HEK293 (cell line): ENCODE measurements at regions not wholly inside any gene's neighbourhood (a gene's known extent, or its start where the extent isn't known, plus 50 kb on each side); places are given as distances from the start of the nearest gene placed in this dataset.

Experiments used
- CTCF ChIA-PET: fragments of 350-600 bp; formaldehyde crosslinking; extraction: SDS; loops from one replicate; lab custom pipeline; 2021; ENCODE audit warnings: antibody characterized with exemption; lab: Yijun Ruan, JAX
- POLR2A ChIA-PET: fragments of 300-600 bp; formaldehyde crosslinking; extraction: SDS; loops from one replicate; lab custom pipeline; 2020; ENCODE audit warnings: antibody characterized with exemption, inconsistent platforms; lab: Yijun Ruan, JAX
- H3K27ac ChIP-seq: fragments of 200-500 bp; sonication (Bioruptor generic); 2 replicates; pipeline ENCODE4 v1.5.1; 2014; ENCODE audit warnings: low read depth, low read length, control low read depth, inconsistent platforms; ENCODE audit errors: extremely low read depth
- H3K36me3 ChIP-seq, 2 experiments: fragments of 200-500 bp in 1 of 2; sonication (Bioruptor generic) in 1 of 2; 1 replicate in 1 of 2; 2 replicates in 1 of 2; pipeline ENCODE4 v1.5.1; 2014 to 2017; ENCODE audit warnings: inconsistent platforms in 2 of 2, low read length in 2 of 2; ENCODE audit not compliant: control insufficient read depth in 2 of 2, insufficient read depth in 1 of 2
- H3K4me1 ChIP-seq: fragments of 200-500 bp; sonication (Bioruptor generic); 2 replicates; pipeline ENCODE4 v1.5.1; 2014; ENCODE audit warnings: mild to moderate bottlenecking, low read length, inconsistent platforms; ENCODE audit not compliant: control insufficient read depth, insufficient read depth
- H3K4me3 ChIP-seq: 2 replicates; pipeline ENCODE4 v1.5.1; 2011; ENCODE audit warnings: low read depth, mild to moderate bottlenecking, control low read depth, low read length, moderate library complexity
- H3K9me3 ChIP-seq: fragments of 200-500 bp; sonication (Bioruptor generic); 2 replicates; pipeline ENCODE4 v1.5.1; 2014; ENCODE audit warnings: low read depth, low read length, inconsistent platforms; ENCODE audit not compliant: control insufficient read depth, insufficient read depth
- GLI2 ChIP-seq: fragments of 450-650 bp; formaldehyde crosslinking; IDR thresholded peaks from 2 replicates; pipeline ENCODE4; 2017; ENCODE audit warnings: missing biosample characterization, missing genetic modification characterization, low read depth, borderline replicate concordance
- HOXA7 ChIP-seq: sonication (generic); formaldehyde crosslinking; IDR thresholded peaks from 2 replicates; pipeline ENCODE4 v1.8.1; 2022; ENCODE audit warnings: missing genetic modification reagents, borderline replicate concordance
- OVOL3 ChIP-seq: fragments of 450-650 bp; formaldehyde crosslinking; IDR thresholded peaks from 2 replicates; pipeline ENCODE4 v1.5.1; 2016; ENCODE audit warnings: missing biosample characterization, missing genetic modification characterization
- REPIN1 ChIP-seq: fragments of 450-650 bp; formaldehyde crosslinking; IDR thresholded peaks from 2 replicates; pipeline ENCODE4 v1.5.1; 2017; ENCODE audit warnings: missing biosample characterization, missing genetic modification characterization, low read depth
- TSHZ1 ChIP-seq: fragments of 450-650 bp; formaldehyde crosslinking; IDR thresholded peaks from 2 replicates; pipeline ENCODE4 v1.5.1; 2016; ENCODE audit warnings: missing biosample characterization, missing genetic modification characterization, borderline replicate concordance
- ZFP37 ChIP-seq: fragments of 450-650 bp; formaldehyde crosslinking; IDR thresholded peaks from 2 replicates; pipeline ENCODE4 v1.5.1; 2016; ENCODE audit warnings: missing biosample characterization, missing genetic modification characterization
- ZNF146 ChIP-seq: fragments of 450-650 bp; formaldehyde crosslinking; IDR thresholded peaks from 2 replicates; pipeline ENCODE4 v1.5.1; 2016; ENCODE audit warnings: missing biosample characterization, missing genetic modification characterization
- ZNF211 ChIP-seq: fragments of 450-650 bp; formaldehyde crosslinking; IDR thresholded peaks from 2 replicates; pipeline ENCODE4 v1.5.1; 2016; ENCODE audit warnings: low read depth, missing biosample characterization, missing genetic modification characterization
- ZNF354C ChIP-seq: fragments of 450-650 bp; formaldehyde crosslinking; IDR thresholded peaks from 2 replicates; pipeline ENCODE4 v1.5.1; 2016; ENCODE audit warnings: missing biosample characterization, missing genetic modification characterization, low read depth, borderline replicate concordance
- ZNF37A ChIP-seq: fragments of 450-650 bp; IDR thresholded peaks from 2 replicates; pipeline ENCODE4 v1.5.1; 2018; ENCODE audit warnings: missing biosample characterization, missing genetic modification characterization
- ZNF404 ChIP-seq: fragments of 450-650 bp; formaldehyde crosslinking; IDR thresholded peaks from 2 replicates; pipeline ENCODE4 v1.5.1; 2017; ENCODE audit warnings: missing biosample characterization, missing genetic modification characterization
- ZNF423 ChIP-seq: fragments of 450-650 bp; formaldehyde crosslinking; IDR thresholded peaks from 2 replicates; pipeline ENCODE4 v1.5.1; 2016; ENCODE audit warnings: missing biosample characterization, missing genetic modification characterization
- ZNF530 ChIP-seq: fragments of 450-650 bp; formaldehyde crosslinking; IDR thresholded peaks from 2 replicates; pipeline ENCODE4 v1.5.1; 2016; ENCODE audit warnings: low read depth, missing biosample characterization, missing genetic modification characterization
- ZNF544 ChIP-seq: fragments of 450-650 bp; formaldehyde crosslinking; IDR thresholded peaks from 2 replicates; pipeline ENCODE4 v1.5.0; 2017; ENCODE audit warnings: missing biosample characterization, missing genetic modification characterization
- ZNF585B ChIP-seq: fragments of 450-650 bp; formaldehyde crosslinking; IDR thresholded peaks from 2 replicates; pipeline ENCODE4 v1.5.1; 2016; ENCODE audit warnings: missing biosample characterization, missing genetic modification characterization
- ZNF624 ChIP-seq: fragments of 450-650 bp; formaldehyde crosslinking; IDR thresholded peaks from 2 replicates; pipeline ENCODE4 v1.5.1; 2017; ENCODE audit warnings: missing biosample characterization, missing genetic modification characterization
- ZNF639 ChIP-seq: fragments of 450-650 bp; formaldehyde crosslinking; IDR thresholded peaks from 2 replicates; pipeline ENCODE4 v1.5.1; 2016; ENCODE audit warnings: missing biosample characterization, missing genetic modification characterization
- ZNF830 ChIP-seq: fragments of 450-650 bp; IDR thresholded peaks from 2 replicates; pipeline ENCODE4 v1.5.0; 2018; ENCODE audit warnings: missing biosample characterization, missing genetic modification characterization, low read depth, mild to moderate bottlenecking, moderate library complexity
- ZNF843 ChIP-seq: fragments of 450-650 bp; formaldehyde crosslinking; IDR thresholded peaks from 2 replicates; pipeline ENCODE4 v1.5.1; 2016; ENCODE audit warnings: missing biosample characterization, missing genetic modification characterization
- TF ChIP-seq, protein P1 (sequence below): fragments of 450-650 bp; formaldehyde crosslinking; IDR thresholded peaks from 2 replicates; pipeline ENCODE4 v1.5.1; 2016; ENCODE audit warnings: missing biosample characterization, missing genetic modification characterization
- TF ChIP-seq, protein P2 (sequence below): fragments of 450-650 bp; formaldehyde crosslinking; IDR thresholded peaks from 2 replicates; pipeline ENCODE4 v1.5.1; 2017; ENCODE audit warnings: missing biosample characterization, missing genetic modification characterization
- TF ChIP-seq, protein P3 (sequence below): fragments of 450-650 bp; formaldehyde crosslinking; IDR thresholded peaks from 2 replicates; pipeline ENCODE4 v1.5.1; 2016; ENCODE audit warnings: missing biosample characterization, missing genetic modification characterization
- TF ChIP-seq, protein P4 (sequence below): fragments of 450-650 bp; formaldehyde crosslinking; IDR thresholded peaks from 2 replicates; pipeline ENCODE4 v1.5.1; 2016; ENCODE audit warnings: missing biosample characterization, missing genetic modification characterization

- TF ChIP-seq, protein P1, sequence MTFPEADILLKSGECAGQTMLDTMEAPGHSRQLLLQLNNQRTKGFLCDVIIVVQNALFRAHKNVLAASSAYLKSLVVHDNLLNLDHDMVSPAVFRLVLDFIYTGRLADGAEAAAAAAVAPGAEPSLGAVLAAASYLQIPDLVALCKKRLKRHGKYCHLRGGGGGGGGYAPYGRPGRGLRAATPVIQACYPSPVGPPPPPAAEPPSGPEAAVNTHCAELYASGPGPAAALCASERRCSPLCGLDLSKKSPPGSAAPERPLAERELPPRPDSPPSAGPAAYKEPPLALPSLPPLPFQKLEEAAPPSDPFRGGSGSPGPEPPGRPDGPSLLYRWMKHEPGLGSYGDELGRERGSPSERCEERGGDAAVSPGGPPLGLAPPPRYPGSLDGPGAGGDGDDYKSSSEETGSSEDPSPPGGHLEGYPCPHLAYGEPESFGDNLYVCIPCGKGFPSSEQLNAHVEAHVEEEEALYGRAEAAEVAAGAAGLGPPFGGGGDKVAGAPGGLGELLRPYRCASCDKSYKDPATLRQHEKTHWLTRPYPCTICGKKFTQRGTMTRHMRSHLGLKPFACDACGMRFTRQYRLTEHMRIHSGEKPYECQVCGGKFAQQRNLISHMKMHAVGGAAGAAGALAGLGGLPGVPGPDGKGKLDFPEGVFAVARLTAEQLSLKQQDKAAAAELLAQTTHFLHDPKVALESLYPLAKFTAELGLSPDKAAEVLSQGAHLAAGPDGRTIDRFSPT (tag by site-specific recombination): no peak
- TF ChIP-seq ZFP37 (tag by site-specific recombination): no peak
Observed at GRCh38 chr11:79744941-79745340, 304.1 kb upstream of the TENM4 start (continued).

DNA sequence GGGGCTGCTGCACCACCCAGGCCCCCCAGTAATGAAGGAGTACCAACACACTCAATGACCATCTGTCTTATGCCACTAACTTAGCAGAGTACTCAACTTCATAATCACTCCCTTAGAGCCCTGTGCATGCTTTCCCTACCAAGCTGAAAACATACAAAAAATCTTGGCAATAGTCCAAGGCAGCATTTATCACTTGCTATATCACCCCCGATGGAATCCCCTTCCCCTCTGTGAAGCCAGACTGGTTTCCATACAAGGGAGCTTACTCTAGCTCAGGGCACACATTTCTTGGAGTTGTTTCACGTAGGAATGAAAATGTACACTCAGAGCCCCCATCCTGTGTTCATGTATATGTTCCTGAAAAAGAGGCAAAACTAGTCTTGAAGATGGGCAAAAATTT is 301.3 kb upstream of the TENM4 start:
- Histone ChIP-seq H3K9me3 (no peaks in the 10 kb centered on the region), H3K4me3 (no peak overlapping the region), H3K27ac (no peak overlapping the region), H3K4me1 (no peaks in the 10 kb centered on the region), H3K36me3 (no peaks in the 10 kb centered on the region)
- ChIA-PET CTCF (no interaction called here), POLR2A (no interaction called here)
- TF ChIP-seq ZNF530 (tag by site-specific recombination) (no peak), HOXA7 (no peak), ZNF624 (tag by site-specific recombination) (no peak), ZNF639 (no peak), OVOL3 (tag by site-specific recombination) (no peak), ZNF544 (tag by site-specific recombination) (no peak), ZNF404 (no peak), ZNF830 (tag by site-specific recombination) (no peak)
- TF ChIP-seq, protein P2, sequence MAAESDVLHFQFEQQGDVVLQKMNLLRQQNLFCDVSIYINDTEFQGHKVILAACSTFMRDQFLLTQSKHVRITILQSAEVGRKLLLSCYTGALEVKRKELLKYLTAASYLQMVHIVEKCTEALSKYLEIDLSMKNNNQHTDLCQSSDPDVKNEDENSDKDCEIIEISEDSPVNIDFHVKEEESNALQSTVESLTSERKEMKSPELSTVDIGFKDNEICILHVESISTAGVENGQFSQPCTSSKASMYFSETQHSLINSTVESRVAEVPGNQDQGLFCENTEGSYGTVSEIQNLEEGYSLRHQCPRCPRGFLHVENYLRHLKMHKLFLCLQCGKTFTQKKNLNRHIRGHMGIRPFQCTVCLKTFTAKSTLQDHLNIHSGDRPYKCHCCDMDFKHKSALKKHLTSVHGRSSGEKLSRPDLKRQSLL (tag by site-specific recombination): no peak
- TF ChIP-seq, protein P3, sequence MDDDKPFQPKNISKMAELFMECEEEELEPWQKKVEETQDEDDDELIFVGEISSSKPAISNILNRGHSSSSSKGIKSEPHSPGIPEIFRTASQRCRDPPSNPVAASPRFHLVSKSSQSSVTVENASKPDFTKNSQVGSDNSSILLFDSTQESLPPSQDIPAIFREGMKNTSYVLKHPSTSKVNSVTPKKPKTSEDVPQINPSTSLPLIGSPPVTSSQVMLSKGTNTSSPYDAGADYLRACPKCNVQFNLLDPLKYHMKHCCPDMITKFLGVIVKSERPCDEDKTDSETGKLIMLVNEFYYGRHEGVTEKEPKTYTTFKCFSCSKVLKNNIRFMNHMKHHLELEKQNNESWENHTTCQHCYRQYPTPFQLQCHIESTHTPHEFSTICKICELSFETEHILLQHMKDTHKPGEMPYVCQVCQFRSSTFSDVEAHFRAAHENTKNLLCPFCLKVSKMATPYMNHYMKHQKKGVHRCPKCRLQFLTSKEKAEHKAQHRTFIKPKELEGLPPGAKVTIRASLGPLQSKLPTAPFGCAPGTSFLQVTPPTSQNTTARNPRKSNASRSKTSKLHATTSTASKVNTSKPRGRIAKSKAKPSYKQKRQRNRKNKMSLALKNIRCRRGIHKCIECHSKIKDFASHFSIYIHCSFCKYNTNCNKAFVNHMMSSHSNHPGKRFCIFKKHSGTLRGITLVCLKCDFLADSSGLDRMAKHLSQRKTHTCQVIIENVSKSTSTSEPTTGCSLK (tag by site-specific recombination): no peak

DNA sequence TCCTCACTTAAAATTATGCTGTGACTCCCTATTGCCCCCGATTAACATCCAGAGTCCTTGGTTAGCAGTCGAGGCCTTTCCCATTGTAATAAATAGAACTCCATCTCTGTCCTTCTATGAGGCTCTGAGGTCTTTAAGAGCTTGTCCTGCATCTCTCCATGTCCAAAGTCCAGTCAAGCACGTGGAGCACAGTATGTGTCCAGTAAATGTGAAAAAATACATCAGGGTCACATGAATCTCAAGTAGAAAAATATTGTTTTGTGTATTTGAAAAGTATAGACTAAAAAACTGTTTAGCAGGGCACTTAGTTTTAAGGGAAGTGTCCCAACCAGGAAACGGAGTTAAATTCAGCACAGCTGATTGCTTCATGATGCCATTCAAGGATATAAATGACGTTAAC is 298.8 kb upstream of the TENM4 start:
- no peaks in the 10 kb centered on the region for H3K4me1 ChIP-seq
- CTCF ChIA-PET: interaction anchor here (0.6 kb wide), 1 partner anchor 47 kb away, joined by 3 read pairs; no protein-coding TSS in a partner anchor
- POLR2A ChIA-PET: interaction anchor here (0.6 kb wide), 1 partner anchor 472 kb away, joined by 5 read pairs; no protein-coding TSS in a partner anchor
- no peak for TF ChIP-seq TSHZ1 (tag by site-specific recombination)
- TF ChIP-seq, protein P4, sequence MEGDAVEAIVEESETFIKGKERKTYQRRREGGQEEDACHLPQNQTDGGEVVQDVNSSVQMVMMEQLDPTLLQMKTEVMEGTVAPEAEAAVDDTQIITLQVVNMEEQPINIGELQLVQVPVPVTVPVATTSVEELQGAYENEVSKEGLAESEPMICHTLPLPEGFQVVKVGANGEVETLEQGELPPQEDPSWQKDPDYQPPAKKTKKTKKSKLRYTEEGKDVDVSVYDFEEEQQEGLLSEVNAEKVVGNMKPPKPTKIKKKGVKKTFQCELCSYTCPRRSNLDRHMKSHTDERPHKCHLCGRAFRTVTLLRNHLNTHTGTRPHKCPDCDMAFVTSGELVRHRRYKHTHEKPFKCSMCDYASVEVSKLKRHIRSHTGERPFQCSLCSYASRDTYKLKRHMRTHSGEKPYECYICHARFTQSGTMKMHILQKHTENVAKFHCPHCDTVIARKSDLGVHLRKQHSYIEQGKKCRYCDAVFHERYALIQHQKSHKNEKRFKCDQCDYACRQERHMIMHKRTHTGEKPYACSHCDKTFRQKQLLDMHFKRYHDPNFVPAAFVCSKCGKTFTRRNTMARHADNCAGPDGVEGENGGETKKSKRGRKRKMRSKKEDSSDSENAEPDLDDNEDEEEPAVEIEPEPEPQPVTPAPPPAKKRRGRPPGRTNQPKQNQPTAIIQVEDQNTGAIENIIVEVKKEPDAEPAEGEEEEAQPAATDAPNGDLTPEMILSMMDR (tag by site-specific recombination): no peak
- TF ChIP-seq ZNF37A (tag by site-specific recombination): no peak
- no peak for TF ChIP-seq REPIN1 (tag by site-specific recombination)
- no peak for TF ChIP-seq ZNF843 (tag by site-specific recombination)
- no peak for TF ChIP-seq ZNF146 (tag by site-specific recombination)
- no peak for TF ChIP-seq ZNF211 (tag by site-specific recombination)
- TF ChIP-seq ZNF423 (tag by site-specific recombination): no peak
- TF ChIP-seq GLI2: no peak
- TF ChIP-seq ZNF585B (tag by site-specific recombination): no peak
- TF ChIP-seq ZNF354C (tag by site-specific recombination): no peak

More for the DNA sequence above, 298.8 kb upstream of the TENM4 start:
- Histone ChIP-seq H3K36me3 (no peaks in the 10 kb centered on the region), H3K27ac (no peak overlapping the region), H3K9me3 (no peaks in the 10 kb centered on the region), H3K4me3 (no peak overlapping the region)
